HG03025 (cell line): ENCODE measurements at regions not wholly inside any gene's neighbourhood (a gene's known extent, or its start where the extent isn't known, plus 50 kb on each side); places are given as distances from the start of the nearest gene placed in this dataset.
"Not testable (repeated sequence)": the region's sequence is repeated elsewhere in the genome, so short reads cannot be mapped to it uniquely, and the experiment has no call there.

ENCODE experiments used
- ATAC-seq: cut with Tn5 transposase; IDR thresholded peaks from one replicate; pipeline ENCODE4 v1.9.1; 2021; ENCODE audit warnings: mild to moderate bottlenecking, moderate library complexity; ENCODE audit not compliant: unreplicated experiment, low FRiP score

- not testable (repeated sequence) for ATAC-seq
These were observed 447.3 kb upstream of the RAB6C start for GRCh38 chr2:129532158-129532557.

DNA sequence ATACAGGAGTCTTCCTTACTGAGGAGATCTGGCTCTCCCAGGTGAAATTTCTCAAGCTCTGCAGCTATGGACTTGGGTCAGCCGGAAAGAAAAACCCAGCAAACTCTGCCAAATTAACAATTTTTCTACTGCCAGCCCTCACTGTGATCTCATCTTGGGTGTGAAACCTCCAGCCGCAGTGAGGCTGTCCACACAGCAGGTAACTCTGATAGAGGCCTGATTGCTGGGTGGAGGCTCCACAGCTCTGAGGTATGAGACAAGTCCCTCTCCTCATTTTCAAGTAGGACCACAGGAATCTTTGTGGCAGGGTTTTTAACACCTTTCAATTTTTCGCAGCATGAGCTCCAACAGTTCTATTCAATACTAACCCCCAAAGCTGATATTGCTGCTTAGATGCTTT lies 430.6 kb upstream of the RAB6C start:
- ATAC-seq = no peak

- no peak for ATAC-seq
These were observed 428.9 kb upstream of the RAB6C start for GRCh38 chr2:129550536-129550935.

DNA sequence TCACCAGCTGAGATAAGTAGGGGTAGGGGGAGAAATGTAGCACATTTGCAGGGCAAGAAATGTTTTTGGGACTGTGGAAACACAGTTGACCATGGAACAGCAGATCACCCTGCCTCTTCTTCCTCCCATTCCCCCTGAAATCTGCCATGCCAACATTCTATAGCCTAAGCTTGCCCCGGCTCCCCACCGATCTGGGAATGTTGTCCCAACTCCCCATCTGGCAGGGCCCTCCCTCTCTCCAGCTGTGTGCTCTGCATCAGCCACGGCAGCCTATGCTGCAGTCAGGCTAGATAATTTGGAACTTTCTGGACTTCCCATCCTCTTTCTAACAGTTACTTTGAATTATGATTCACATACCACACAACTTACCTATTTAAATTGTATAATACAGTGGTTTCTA lies 425.1 kb upstream of the RAB6C start:
- no peak for ATAC-seq

DNA sequence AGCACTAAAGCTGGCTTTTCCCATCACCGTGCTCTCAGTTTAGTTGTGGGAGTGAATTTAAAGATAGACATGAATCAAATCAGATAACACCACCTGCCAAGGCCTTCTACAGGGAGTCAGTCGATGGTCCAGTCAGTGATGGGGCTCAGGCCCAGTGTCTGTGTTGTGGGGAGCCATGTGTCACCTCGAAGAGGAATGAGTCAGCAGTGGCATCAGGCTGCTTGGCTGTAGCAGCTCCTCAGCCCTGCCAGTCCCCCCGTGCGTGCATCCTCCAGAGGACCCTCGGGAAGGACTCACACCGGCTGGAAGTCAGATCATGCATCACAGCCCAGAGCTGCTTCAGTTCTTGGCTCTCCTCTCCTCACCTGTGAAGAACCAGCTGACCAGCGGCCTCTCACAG lies 420.4 kb upstream of the RAB6C start:
- ATAC-seq = no peak

- no peak for ATAC-seq
These were observed 413.8 kb upstream of the RAB6C start for GRCh38 chr2:129565551-129566109.

GRCh38 chr2:129570812-129571211 lies 408.7 kb upstream of the RAB6C start:
- not testable (repeated sequence) for ATAC-seq

GRCh38 chr2:129575431-129575830 lies 404.0 kb upstream of the RAB6C start:
- ATAC-seq = no peak

DNA sequence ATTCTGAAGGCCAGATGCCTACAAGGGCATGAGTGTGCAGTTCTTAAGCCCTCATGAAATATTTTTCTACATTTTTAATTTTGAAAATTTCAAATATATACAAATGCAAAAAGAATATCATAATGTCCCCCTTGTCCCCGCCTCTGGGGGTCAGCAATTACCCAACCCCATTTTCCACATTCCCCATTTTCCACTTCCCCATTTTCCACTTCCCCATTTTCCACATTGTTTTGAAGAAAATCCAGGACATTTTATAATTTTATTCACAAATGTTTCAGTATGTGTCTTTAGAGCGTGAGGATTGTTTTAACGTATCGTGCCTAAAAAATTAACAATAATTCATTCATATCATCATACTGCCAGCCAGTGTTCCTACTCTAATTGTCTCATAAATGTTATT lies 403.6 kb upstream of the RAB6C start:
- no peak for ATAC-seq

DNA sequence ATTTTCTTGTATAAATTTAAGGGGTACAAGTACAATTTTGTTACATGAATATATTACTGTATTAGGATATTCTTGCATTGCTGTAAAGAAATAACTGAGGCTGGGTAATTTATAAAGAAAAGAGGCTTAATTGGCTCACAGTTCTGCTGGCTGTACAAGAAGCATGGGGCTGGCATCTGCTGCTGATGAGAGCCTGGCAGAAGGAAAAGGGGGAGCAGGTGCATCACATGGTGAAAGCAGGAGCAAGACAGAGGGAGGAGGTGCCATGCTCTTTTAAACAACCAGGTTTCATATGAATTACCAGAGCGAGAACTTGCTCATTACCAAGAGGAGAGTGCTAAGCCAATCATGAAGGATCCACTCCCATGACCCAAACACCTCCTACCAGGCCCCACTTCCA lies 399.5 kb upstream of the RAB6C start:
- no peak for ATAC-seq

DNA sequence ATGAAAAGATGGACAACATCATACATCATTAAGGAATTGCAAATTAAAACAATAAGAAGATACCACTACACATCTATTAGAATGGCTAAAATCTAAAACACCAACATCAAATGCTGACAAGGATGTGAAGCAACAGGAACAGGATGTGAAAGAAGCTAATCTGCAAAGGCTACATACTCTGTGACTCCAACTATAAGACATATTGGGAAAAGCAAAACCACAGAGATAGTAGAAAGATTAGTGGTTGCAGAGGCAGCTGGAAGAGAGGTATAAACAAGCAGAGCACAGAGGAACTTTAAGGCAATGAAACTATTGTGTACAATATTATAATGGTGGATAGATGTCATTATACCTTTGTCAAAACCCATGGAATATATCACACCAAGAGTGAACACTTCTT lies 393.7 kb upstream of the RAB6C start:
- no peak for ATAC-seq

DNA sequence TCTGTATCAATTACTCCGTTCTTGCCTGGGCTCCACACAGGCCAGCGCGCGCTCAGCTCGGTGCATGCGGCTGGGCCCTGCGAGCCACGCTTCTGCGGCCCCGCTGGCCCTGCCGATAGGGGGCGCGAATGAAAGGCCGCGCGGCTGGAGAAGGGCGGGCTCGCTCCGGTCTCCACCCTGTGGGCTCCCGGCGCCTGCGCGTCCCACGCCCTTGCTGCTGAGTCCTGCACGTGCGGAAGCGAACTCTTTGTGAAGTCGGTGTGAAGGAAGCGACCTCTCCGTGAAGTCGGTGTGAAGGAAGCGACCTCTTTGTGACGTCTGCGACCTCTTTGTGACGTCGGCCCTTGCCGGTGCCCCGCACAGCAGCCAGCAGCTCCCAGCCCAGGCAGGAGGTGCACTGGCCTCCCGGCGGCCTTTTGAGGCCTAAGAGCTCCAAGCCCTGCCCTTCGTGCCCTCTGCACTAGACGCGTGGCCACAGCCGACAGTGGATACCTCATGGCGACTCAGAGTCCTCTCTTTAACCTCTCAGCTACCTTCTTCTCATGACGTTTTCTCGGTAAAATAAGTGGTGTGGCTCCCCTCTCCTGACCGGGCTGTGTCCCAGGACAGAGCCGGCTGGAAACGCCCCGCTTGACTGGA lies 391.9 kb upstream of the RAB6C start:
- no peak for ATAC-seq

DNA sequence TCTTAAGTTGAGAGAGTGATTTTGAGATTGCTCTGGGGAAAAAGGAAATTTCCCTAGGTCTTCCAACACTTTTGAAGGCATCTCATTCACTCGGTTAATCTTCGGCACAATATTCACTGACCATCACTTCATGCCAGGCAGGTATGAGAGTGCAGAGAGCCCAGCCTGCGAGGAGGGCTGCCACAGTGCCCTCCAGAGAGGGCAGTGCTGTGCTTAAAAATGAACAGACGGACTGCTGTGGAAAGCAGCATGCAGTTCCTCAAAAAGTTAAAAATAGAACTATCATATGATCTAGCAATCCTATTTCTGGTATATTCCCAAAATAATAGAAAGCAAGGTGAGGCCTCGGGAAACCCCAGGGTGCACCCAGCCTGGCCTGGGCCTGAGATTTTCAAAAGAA lies 374.9 kb upstream of the RAB6C start:
- ATAC-seq = no peak

- ATAC-seq = no peak
These were observed 373.8 kb upstream of the RAB6C start for GRCh38 chr2:129605646-129606045.

DNA sequence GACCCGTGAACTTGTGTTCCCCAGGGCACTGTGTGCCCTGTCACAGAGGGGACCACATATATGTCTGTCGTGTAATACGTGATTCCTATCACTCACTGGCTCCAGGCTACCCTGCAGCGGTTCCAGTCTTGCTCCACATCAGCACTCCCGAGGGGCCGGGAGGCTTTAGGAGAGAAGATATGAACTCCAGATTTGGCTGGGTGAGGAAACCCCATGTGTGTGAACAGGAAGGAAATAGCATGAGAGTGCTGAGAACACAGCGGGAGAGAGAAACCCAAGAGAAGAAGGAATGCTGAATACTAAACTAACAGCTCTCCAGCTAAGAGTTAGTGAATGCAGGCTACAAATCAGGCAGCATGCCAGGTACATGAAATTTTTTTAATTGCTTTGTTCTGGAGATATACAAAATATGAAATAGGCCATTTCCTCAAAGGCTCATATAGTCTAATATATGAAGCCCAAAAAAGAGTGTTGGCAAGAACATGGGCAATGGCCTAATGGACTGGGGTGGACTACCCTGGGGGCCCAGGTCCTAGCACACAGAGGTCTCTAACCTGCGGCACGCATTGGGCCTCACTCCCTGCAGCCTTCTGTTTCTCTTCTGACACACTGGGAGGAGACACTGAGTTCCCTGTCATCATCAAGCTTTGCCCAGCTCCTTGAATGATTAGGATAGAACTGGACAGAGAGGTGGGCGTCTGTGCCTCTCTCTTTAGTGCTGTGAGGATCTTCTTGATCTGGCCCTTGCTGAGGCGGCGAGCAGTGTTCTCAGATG lies 372.8 kb upstream of the RAB6C start:
- ATAC-seq = no peak

- no peak for ATAC-seq
These were observed 370.2 kb upstream of the RAB6C start for GRCh38 chr2:129609224-129609623.

DNA sequence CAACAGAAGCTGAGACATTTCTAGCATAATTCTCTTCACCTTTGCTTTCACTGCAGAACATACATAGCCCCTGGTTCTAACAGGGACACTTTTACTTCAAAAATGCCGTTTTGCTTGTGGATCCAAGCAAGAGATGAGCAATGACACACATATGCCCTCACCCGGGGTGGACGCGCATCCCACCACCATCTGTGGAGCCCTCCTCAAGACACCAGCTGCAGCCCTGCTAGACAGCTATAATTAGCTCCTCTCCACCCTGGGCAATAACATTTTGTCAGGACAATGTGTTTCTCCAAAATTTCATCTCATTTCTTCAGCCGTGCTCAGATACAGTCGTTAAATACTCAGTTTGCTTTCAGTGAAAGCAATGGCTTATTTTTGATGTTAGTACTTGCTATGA lies 368.7 kb upstream of the RAB6C start:
- ATAC-seq = no peak

DNA sequence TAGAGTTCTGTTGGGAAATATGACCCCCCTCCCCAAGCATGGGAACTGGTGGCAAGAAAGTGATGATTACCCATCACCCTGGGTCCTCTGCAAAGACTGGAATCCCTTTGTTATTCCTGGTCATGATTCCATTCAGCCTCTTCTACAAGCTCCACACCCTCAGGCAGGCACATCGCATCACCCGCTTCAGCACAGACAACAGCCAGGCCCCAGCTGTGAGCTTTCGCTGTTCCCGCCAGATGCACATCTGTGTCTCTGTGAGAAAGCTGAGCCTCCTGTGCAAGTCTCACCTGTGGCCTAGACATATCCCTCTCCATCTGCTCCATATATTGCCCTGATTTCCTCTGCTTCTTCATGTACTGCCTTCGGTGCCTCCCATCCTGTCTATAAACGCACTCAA lies 368.0 kb upstream of the RAB6C start:
- ATAC-seq = no peak

- no peak for ATAC-seq
These were observed 360.0 kb upstream of the RAB6C start for GRCh38 chr2:129619471-129619870.

DNA sequence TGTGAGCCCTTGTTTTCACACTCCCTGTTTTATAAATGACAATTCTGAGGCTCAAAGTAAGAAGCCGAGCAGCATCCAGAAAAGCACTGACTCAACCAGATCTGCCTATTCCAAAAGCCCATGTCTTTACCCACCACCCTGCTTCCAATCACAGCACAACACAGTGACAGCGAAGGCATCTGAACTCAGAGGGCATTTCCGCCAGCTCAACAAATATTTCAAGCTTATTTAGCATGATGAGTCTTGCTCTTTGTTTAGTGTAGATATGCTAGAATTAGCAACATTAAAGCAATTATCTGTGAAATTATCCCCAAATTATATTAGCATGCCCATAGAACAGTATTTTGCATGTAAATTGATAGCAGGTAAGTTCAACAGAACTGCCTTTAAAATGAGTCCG lies 359.1 kb upstream of the RAB6C start:
- no peak for ATAC-seq

DNA sequence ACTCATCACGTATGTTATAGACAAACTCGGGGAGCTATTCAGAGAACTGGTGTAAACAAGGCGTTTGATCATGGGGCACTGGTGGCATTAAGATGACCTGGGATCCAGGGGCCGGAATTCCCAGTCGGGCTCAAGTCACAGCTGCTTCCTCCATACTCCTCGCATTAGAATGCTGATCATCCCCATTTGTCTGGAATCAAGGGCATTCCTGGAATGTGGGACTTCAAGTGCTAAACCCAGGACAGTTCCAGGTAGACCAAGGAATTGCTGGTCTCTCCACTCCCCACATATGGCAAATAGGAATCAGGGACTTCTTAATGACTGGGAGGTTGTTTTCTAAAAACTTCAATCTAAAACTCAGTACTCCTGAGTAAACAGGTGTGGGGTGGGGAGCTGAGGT lies 355.7 kb upstream of the RAB6C start:
- no peak for ATAC-seq

- ATAC-seq = no peak
These were observed 352.0 kb upstream of the RAB6C start for GRCh38 chr2:129627437-129627836.
